ENCODE measurements at regions not wholly inside any gene's neighbourhood (a gene's known extent, or its start where the extent isn't known, plus 50 kb on each side); places are given as distances from the start of the nearest gene placed in this dataset.

DNA sequence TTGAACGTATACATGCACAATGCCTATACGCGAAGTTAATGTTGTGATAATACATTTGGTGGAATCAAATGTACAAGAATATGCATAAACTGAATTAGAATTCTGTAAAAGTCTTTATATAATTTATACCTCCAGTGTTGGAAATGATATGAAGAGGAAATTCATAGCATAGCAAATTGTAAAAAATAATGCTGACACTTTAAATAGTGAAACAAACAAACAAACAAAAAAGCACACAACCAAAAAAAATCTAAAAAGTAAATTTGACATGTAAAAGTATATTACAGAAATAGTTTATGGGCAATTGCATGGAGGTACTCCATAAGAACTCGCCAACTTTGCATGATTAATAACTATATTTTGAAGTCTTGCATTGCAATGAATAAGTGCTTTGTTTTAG lies 780.9 kb downstream of the TBC1D32 start:
- TF ChIP-seq ZNF530 (tag by site-specific recombination; IDR thresholded peaks at IDR 0.05; ENCODE audit: low read depth) (no peak), OVOL3 (tag by site-specific recombination; IDR thresholded peaks at IDR 0.05) (no peak), ZNF175 (tag by site-specific recombination; IDR thresholded peaks at IDR 0.05) (no peak), ZNF24 (tag by site-specific recombination; IDR thresholded peaks at IDR 0.05) (no peak), ZXDB (tag by site-specific recombination; IDR thresholded peaks at IDR 0.05) (no peak), ZNF677 (tag by site-specific recombination; IDR thresholded peaks at IDR 0.05) (no peak), TRIM28 (IDR thresholded peaks at IDR 0.05; ENCODE audit: borderline replicate concordance, low read length) (no peak), ZNF174 (tag by site-specific recombination; IDR thresholded peaks at IDR 0.05) (no peak)
- TF ChIP-seq, protein P1, sequence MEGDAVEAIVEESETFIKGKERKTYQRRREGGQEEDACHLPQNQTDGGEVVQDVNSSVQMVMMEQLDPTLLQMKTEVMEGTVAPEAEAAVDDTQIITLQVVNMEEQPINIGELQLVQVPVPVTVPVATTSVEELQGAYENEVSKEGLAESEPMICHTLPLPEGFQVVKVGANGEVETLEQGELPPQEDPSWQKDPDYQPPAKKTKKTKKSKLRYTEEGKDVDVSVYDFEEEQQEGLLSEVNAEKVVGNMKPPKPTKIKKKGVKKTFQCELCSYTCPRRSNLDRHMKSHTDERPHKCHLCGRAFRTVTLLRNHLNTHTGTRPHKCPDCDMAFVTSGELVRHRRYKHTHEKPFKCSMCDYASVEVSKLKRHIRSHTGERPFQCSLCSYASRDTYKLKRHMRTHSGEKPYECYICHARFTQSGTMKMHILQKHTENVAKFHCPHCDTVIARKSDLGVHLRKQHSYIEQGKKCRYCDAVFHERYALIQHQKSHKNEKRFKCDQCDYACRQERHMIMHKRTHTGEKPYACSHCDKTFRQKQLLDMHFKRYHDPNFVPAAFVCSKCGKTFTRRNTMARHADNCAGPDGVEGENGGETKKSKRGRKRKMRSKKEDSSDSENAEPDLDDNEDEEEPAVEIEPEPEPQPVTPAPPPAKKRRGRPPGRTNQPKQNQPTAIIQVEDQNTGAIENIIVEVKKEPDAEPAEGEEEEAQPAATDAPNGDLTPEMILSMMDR (tag by site-specific recombination; IDR thresholded peaks at IDR 0.05), result no peak

All from HEK293 (cell line).